IMR-90 (cell line): ENCODE measurements at regions not wholly inside any gene's neighbourhood (a gene's known extent, or its start where the extent isn't known, plus 50 kb on each side); places are given as distances from the start of the nearest gene placed in this dataset.

Experiments
- ATAC-seq: fragments of 200-7000 bp; cut with Tn5 transposase; 2 replicates; pipeline ENCODE4 v1.9.1; 2020; ENCODE audit warnings: low read depth, mild to moderate bottlenecking, moderate library complexity
- BruUV-seq: library from RNA; stranded (reverse); fragments of 400-500 nt; replicated peaks from 2 replicates; lab custom pipeline; 2021; lab: Mats Ljungman, UMichigan
- CTCF ChIA-PET: fragments of 300-600 bp; formaldehyde crosslinking; extraction: SDS; loops from one replicate; lab custom pipeline; 2021; ENCODE audit warnings: antibody characterized with exemption; lab: Yijun Ruan, JAX
- POLR2A ChIA-PET: fragments of 300-600 bp; sonication (Branson Sonifier 250); formaldehyde crosslinking; loops from one replicate; lab custom pipeline; 2022; ENCODE audit warnings: antibody characterized with exemption; ENCODE audit not compliant: unreplicated experiment; lab: Charles Lee
- DNase-seq: peaks from one replicate; pipeline ENCODE4 v3.0.0; 2013
- H2AFZ ChIP-seq: replicated peaks from 2 replicates; pipeline ENCODE3; 2013; ENCODE audit warnings: low read length, mild to moderate bottlenecking; ENCODE audit not compliant: poor library complexity
- H2AK5ac ChIP-seq: 2 replicates; pipeline ENCODE4 v1.6.1; 2013; ENCODE audit warnings: low read depth, low read length, inconsistent platforms
- H2AK9ac ChIP-seq: replicated peaks from 2 replicates; pipeline ENCODE3; 2013; ENCODE audit warnings: mild to moderate bottlenecking, low read depth, low read length, moderate library complexity; ENCODE audit not compliant: poor library complexity
- H2BK120ac ChIP-seq: 2 replicates; pipeline ENCODE4 v1.6.1; 2013; ENCODE audit warnings: low read depth, low read length, inconsistent platforms
- H2BK15ac ChIP-seq: 3 replicates; pipeline ENCODE4 v1.6.1; 2013; ENCODE audit warnings: low read depth, low read length, inconsistent platforms
- H2BK20ac ChIP-seq: 2 replicates; pipeline ENCODE4 v1.6.1; 2013; ENCODE audit warnings: low read depth, mild to moderate bottlenecking, inconsistent platforms, low read length, moderate library complexity
- H2BK5ac ChIP-seq: 2 replicates; pipeline ENCODE4 v1.6.1; 2013; ENCODE audit warnings: mild to moderate bottlenecking, low read depth, low read length, inconsistent platforms; ENCODE audit not compliant: poor library complexity, severe bottlenecking
- H3K14ac ChIP-seq: replicated peaks from 2 replicates; pipeline ENCODE4 v1.6.1; 2013; ENCODE audit warnings: low read depth, low read length, inconsistent platforms
- H3K18ac ChIP-seq: 2 replicates; pipeline ENCODE4 v1.6.1; 2013; ENCODE audit warnings: low read depth, low read length, control low read depth
- H3K23ac ChIP-seq: 2 replicates; pipeline ENCODE4 v1.6.1; 2013; ENCODE audit warnings: low read depth, low read length, inconsistent platforms
- H3K27ac ChIP-seq: 2 replicates; pipeline ENCODE4 v1.5.1; 2013; ENCODE audit warnings: mild to moderate bottlenecking, control low read depth, low read length; ENCODE audit not compliant: insufficient read depth
- H3K27me3 ChIP-seq: 2 replicates; pipeline ENCODE4 v1.6.1; 2013; ENCODE audit warnings: low read length; ENCODE audit not compliant: control insufficient read depth, insufficient read depth
- H3K36me3 ChIP-seq: 2 replicates; pipeline ENCODE4 v1.6.1; 2013; ENCODE audit warnings: low read length, mixed read lengths; ENCODE audit not compliant: control insufficient read depth, insufficient read depth
- H3K4ac ChIP-seq: 2 replicates; pipeline ENCODE4 v1.6.1; 2013; ENCODE audit warnings: low read depth, low read length, inconsistent platforms
- H3K4me1 ChIP-seq: 2 replicates; pipeline ENCODE4 v1.6.1; 2013; ENCODE audit warnings: low read length, mixed read lengths; ENCODE audit not compliant: control insufficient read depth, insufficient read depth
- H3K4me2 ChIP-seq: 2 replicates; pipeline ENCODE4 v1.6.1; 2013; ENCODE audit warnings: low read depth, mild to moderate bottlenecking, control low read depth, low read length, moderate library complexity
- H3K4me3 ChIP-seq: 2 replicates; pipeline ENCODE4 v1.5.1; 2013; ENCODE audit warnings: low read depth, mild to moderate bottlenecking, control low read depth, low read length, moderate library complexity; ENCODE audit not compliant: insufficient read depth
- H3K56ac ChIP-seq: 2 replicates; pipeline ENCODE4 v1.6.1; 2013; ENCODE audit warnings: low read length, inconsistent platforms; ENCODE audit not compliant: insufficient read depth; ENCODE audit errors: extremely low read depth
- H3K79me1 ChIP-seq, 2 experiments: 2 replicates each; pipeline ENCODE4 v1.6.1; 2013; ENCODE audit warnings: low read length in 2 of 2, inconsistent platforms in 1 of 2, low read depth in 1 of 2
- H3K9ac ChIP-seq: 2 replicates; pipeline ENCODE4 v1.6.1; 2013; ENCODE audit warnings: low read depth, low read length, control low read depth
- H3K9me1 ChIP-seq: 2 replicates; pipeline ENCODE4 v1.6.1; 2013; ENCODE audit warnings: low read length, inconsistent platforms; ENCODE audit not compliant: insufficient read depth
- H3K9me3 ChIP-seq: 2 replicates; pipeline ENCODE4 v1.6.1; 2013; ENCODE audit warnings: low read length; ENCODE audit not compliant: control insufficient read depth, insufficient read depth
- H4K20me1 ChIP-seq: 2 replicates; pipeline ENCODE4 v1.6.1; 2013; ENCODE audit warnings: low read length, inconsistent platforms; ENCODE audit not compliant: insufficient read depth
- H4K5ac ChIP-seq: 2 replicates; pipeline ENCODE4 v1.6.1; 2013; ENCODE audit warnings: mild to moderate bottlenecking, low read depth, low read length, control low read depth
- H4K8ac ChIP-seq, 2 experiments: 2 replicates each; pipeline ENCODE4 v1.6.1; 2013; ENCODE audit warnings: low read depth in 2 of 2, low read length in 2 of 2, control low read depth in 1 of 2, inconsistent platforms in 1 of 2
- H4K91ac ChIP-seq: 2 replicates; pipeline ENCODE4 v1.6.1; 2013; ENCODE audit warnings: low read depth, low read length, inconsistent platforms; ENCODE audit not compliant: insufficient read depth
- BHLHE40 ChIP-seq: fragments of 150-350 bp; IDR thresholded peaks from 2 replicates; pipeline ENCODE4 v1.6.1; 2016; ENCODE audit warnings: mild to moderate bottlenecking, low read depth, low read length
- CEBPB ChIP-seq: IDR thresholded peaks from 2 replicates; pipeline ENCODE4 v1.6.1; 2012; ENCODE audit warnings: low read depth, low read length, improper control_type of control experiment
- CHD1 ChIP-seq: IDR thresholded peaks from 2 replicates; pipeline ENCODE4 v1.6.1; 2012; ENCODE audit warnings: low read depth, low read length, improper control_type of control experiment
- CTCF ChIP-seq: conservative IDR thresholded peaks from 2 replicates; pipeline ENCODE4 v1.5.1; 2012; ENCODE audit warnings: mild to moderate bottlenecking, low read depth, low read length, improper control_type of control experiment
- FOS ChIP-seq: fragments of 150-350 bp; IDR thresholded peaks from 2 replicates; pipeline ENCODE4 v1.6.1; 2016; ENCODE audit warnings: low read depth, low read length
- MAFK ChIP-seq: IDR thresholded peaks from 2 replicates; pipeline ENCODE4 v1.6.1; 2012; ENCODE audit warnings: low read depth, low read length, improper control_type of control experiment
- MAZ ChIP-seq: IDR thresholded peaks from 2 replicates; pipeline ENCODE4 v1.6.1; 2012; ENCODE audit warnings: low read depth, mild to moderate bottlenecking, low read length, improper control_type of control experiment, moderate library complexity, borderline replicate concordance
- MXI1 ChIP-seq: IDR thresholded peaks from 2 replicates; pipeline ENCODE4 v1.6.1; 2012; ENCODE audit warnings: low read depth, mild to moderate bottlenecking, low read length, moderate library complexity, borderline replicate concordance
- NFE2L2 ChIP-seq: fragments of 150-350 bp; IDR thresholded peaks from 2 replicates; pipeline ENCODE4 v1.6.1; 2016; ENCODE audit warnings: low read depth, mild to moderate bottlenecking, low read length
- POLR2A ChIP-seq: IDR thresholded peaks from 2 replicates; pipeline ENCODE4 v1.6.1; 2012; ENCODE audit warnings: mild to moderate bottlenecking, low read depth, low read length
- RAD21 ChIP-seq: IDR thresholded peaks from 2 replicates; pipeline ENCODE4 v1.6.1; 2012; ENCODE audit warnings: low read length, improper control_type of control experiment
- RCOR1 ChIP-seq: IDR thresholded peaks from 2 replicates; pipeline ENCODE4 v1.6.1; 2012; ENCODE audit warnings: mild to moderate bottlenecking, low read length, improper control_type of control experiment; ENCODE audit not compliant: insufficient replicate concordance
- RFX5 ChIP-seq: IDR thresholded peaks from 2 replicates; pipeline ENCODE4 v1.8.0; 2012; ENCODE audit warnings: low read depth, mild to moderate bottlenecking, low read length, moderate library complexity
- SMC3 ChIP-seq: fragments of 150-350 bp; IDR thresholded peaks from 2 replicates; pipeline ENCODE4 v1.6.1; 2016; ENCODE audit warnings: low read depth, mild to moderate bottlenecking, antibody characterized with exemption, low read length, moderate library complexity
- WGBS, 2 experiments: methylation state at CpG; one replicate each; pipeline versions ENCODE4 v1.1.5 to v1.1.7; 2013; ENCODE audit warnings: missing lambda C conversion rate in 2 of 2; ENCODE audit not compliant: insufficient read length in 1 of 2; ENCODE audit errors: extremely low coverage in 2 of 2; 5-methylcytosine and 5-hydroxymethylcytosine counted together
- dilution Hi-C: fragments of 300-500 bp; cut with HindIII; formaldehyde crosslinking; loops from one replicate; pipeline ENCODE4 v1.14.3; 2018; ENCODE audit warnings: low sequenced_read_pairs; ENCODE audit not compliant: unreplicated experiment
- in situ Hi-C: fragments of 300-500 bp; cut with MboI; formaldehyde crosslinking; loops from 3 replicates; pipeline ENCODE4 v1.14.3; 2019; ENCODE audit warnings: low sequenced_read_pairs, inconsistent platforms, mixed read lengths
- intact Hi-C: fragments of 100-400 bp; cut with micrococcal nuclease; formaldehyde crosslinking; loops from 2 replicates; pipeline ENCODE4 v1.10.0; 2022
- TF ChIP-seq, protein P1 (sequence below): fragments of 150-350 bp; IDR thresholded peaks from 2 replicates; pipeline ENCODE4 v1.6.1; 2017; ENCODE audit warnings: mild to moderate bottlenecking, antibody characterized with exemption, low read length, low read depth
- TF ChIP-seq, protein P2 (sequence below): fragments of 150-350 bp; IDR thresholded peaks from 2 replicates; pipeline ENCODE4 v1.6.1; 2016; ENCODE audit warnings: low read depth, mild to moderate bottlenecking, low read length, moderate library complexity, borderline replicate concordance

DNA sequence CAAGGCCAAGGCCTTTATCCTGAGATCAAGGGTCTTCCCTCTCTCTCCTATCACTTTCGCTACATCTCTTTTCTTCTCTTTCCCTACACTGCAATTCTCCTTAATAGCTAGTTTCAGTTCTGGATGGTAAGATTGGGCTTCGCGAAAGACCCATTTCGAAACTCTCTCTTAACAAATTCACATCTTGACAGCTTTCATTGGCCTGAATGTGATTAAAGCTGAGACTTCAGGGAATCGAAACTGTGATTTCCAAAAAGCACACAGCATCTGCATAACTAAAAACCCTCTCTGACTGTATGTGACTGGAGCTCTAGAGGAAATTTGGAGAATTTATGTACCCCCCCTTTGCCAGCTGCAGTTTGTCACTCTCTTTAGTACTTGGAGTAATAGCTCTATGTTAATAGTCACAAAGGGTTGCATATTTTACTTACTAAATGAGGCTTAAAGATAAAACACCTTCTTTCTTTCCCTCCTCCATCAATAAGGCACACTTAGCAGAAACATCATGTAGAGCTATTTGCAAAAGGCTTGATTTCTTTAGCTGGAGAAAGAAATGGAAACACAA lies 105.3 kb upstream of the FAM20A start:
- H2BK20ac ChIP-seq: no peak overlapping the region
- H4K8ac ChIP-seq: no peak overlapping the region
- no peaks in the 10 kb centered on the region for H3K9me3 ChIP-seq
- no peak overlapping the region for H2BK5ac ChIP-seq
- no peak overlapping the region for H3K56ac ChIP-seq
- WGBS, 2 experiments: no CpG with 5 or more reads among the region's 5 CpGs
- no peak overlapping the region for H2BK15ac ChIP-seq
- intact Hi-C loops: no loop called here
- H3K4me1 ChIP-seq: peaks cover 5% of the 10 kb centered on the region; the same call in 1 of the 2 replicates
- no peak overlapping the region for H4K91ac ChIP-seq
- ChIA-PET CTCF (no interaction called here), POLR2A (no interaction called here)
- H3K4ac ChIP-seq: no peak overlapping the region
- no peak overlapping the region for H3K14ac ChIP-seq
- H3K4me2 ChIP-seq: no peak overlapping the region
- no peak for ATAC-seq
- H2AFZ ChIP-seq: no peak overlapping the region
- BruUV-seq: no TSS peak
- dilution Hi-C loops: no loop called here
- no peak overlapping the region for H3K4me3 ChIP-seq
- H3K27ac ChIP-seq: no peak overlapping the region
- H4K5ac ChIP-seq: no peak overlapping the region
- TF ChIP-seq CEBPB: no peak
- TF ChIP-seq MAZ: no peak
- TF ChIP-seq SMC3: no peak
- TF ChIP-seq RAD21: no peak
- no peak for TF ChIP-seq NFE2L2
- no peak for TF ChIP-seq CHD1
- TF ChIP-seq RCOR1: no peak
- TF ChIP-seq POLR2A: no peak
- TF ChIP-seq BHLHE40: no peak
- TF ChIP-seq, protein P1, sequence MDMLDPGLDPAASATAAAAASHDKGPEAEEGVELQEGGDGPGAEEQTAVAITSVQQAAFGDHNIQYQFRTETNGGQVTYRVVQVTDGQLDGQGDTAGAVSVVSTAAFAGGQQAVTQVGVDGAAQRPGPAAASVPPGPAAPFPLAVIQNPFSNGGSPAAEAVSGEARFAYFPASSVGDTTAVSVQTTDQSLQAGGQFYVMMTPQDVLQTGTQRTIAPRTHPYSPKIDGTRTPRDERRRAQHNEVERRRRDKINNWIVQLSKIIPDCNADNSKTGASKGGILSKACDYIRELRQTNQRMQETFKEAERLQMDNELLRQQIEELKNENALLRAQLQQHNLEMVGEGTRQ: no peak
- no peak for TF ChIP-seq CTCF
- TF ChIP-seq MAFK: no peak
- TF ChIP-seq, protein P2, sequence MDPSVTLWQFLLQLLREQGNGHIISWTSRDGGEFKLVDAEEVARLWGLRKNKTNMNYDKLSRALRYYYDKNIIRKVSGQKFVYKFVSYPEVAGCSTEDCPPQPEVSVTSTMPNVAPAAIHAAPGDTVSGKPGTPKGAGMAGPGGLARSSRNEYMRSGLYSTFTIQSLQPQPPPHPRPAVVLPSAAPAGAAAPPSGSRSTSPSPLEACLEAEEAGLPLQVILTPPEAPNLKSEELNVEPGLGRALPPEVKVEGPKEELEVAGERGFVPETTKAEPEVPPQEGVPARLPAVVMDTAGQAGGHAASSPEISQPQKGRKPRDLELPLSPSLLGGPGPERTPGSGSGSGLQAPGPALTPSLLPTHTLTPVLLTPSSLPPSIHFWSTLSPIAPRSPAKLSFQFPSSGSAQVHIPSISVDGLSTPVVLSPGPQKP: no peak
- TF ChIP-seq FOS: no peak
- TF ChIP-seq MXI1: no peak
- TF ChIP-seq RFX5: no peak
- H4K20me1 ChIP-seq: no peaks in the 10 kb centered on the region
- H2AK5ac ChIP-seq: no peak overlapping the region
- no peak overlapping the region for H3K23ac ChIP-seq
- H3K9ac ChIP-seq: no peak overlapping the region
- H2BK120ac ChIP-seq: no peak overlapping the region
- H3K18ac ChIP-seq: no peak overlapping the region
- H3K27me3 ChIP-seq: no peaks in the 10 kb centered on the region
- H3K79me1 ChIP-seq: no peaks in the 10 kb centered on the region
- 0 out of 2 replicates have a peak, but pooled peaks cover 4% of the 10 kb centered on the region for H3K9me1 ChIP-seq
- no peak overlapping the region for H2AK9ac ChIP-seq
- DNase-seq: no peak
- in situ Hi-C loops: no loop called here
- no peaks in the 10 kb centered on the region for H3K36me3 ChIP-seq
